Mesenchymal stem cell (in vitro differentiated cells and primary cell): ENCODE measurements at regions not wholly inside any gene's neighbourhood (a gene's known extent, or its start where the extent isn't known, plus 50 kb on each side); places are given as distances from the start of the nearest gene placed in this dataset.

Experiments used
- DNase-seq: peaks from one replicate; pipeline ENCODE4 v3.0.0-alpha.2; 2013
- H2AFZ ChIP-seq: one replicate; pipeline ENCODE4 v1.6.1; 2013; ENCODE audit warnings: low read depth, mild to moderate bottlenecking, control low read depth, inconsistent platforms, low read length, moderate library complexity
- H2AK5ac ChIP-seq: 2 replicates; pipeline ENCODE4 v1.6.1; 2013; ENCODE audit warnings: low read length, moderate library complexity, mild to moderate bottlenecking, inconsistent platforms; ENCODE audit not compliant: severe bottlenecking
- H2BK120ac ChIP-seq: one replicate; pipeline ENCODE4 v1.6.1; 2013; ENCODE audit warnings: low read depth, mild to moderate bottlenecking, inconsistent platforms, low read length, moderate library complexity
- H2BK12ac ChIP-seq, 2 experiments: one replicate each; pipeline ENCODE4 v1.6.1; 2013; ENCODE audit warnings: inconsistent platforms in 2 of 2, low read length in 2 of 2, mild to moderate bottlenecking in 2 of 2, moderate library complexity in 2 of 2, control low read depth in 1 of 2
- H2BK15ac ChIP-seq: one replicate; pipeline ENCODE4 v1.6.1; 2013; ENCODE audit warnings: mild to moderate bottlenecking, low read depth, inconsistent platforms; ENCODE audit not compliant: poor library complexity, severe bottlenecking
- H2BK5ac ChIP-seq: 2 replicates; pipeline ENCODE4 v1.6.1; 2013; ENCODE audit warnings: low read depth, mild to moderate bottlenecking, low read length, control low read depth, inconsistent platforms; ENCODE audit not compliant: poor library complexity, severe bottlenecking
- H3K14ac ChIP-seq, 2 experiments: one replicate each; pipeline ENCODE4 v1.6.1; 2013; ENCODE audit warnings: inconsistent platforms in 2 of 2, low read length in 2 of 2, control low read depth in 1 of 2, mild to moderate bottlenecking in 1 of 2, moderate library complexity in 1 of 2
- H3K18ac ChIP-seq, 2 experiments: one replicate each; pipeline ENCODE4 v1.6.1; 2013; ENCODE audit warnings: inconsistent platforms in 2 of 2, low read length in 2 of 2, control low read depth in 1 of 2, low read depth in 1 of 2, mild to moderate bottlenecking in 1 of 2
- H3K23ac ChIP-seq, 2 experiments: one replicate each; pipeline ENCODE4 v1.6.1; 2013; ENCODE audit warnings: inconsistent platforms in 2 of 2, low read length in 2 of 2, mild to moderate bottlenecking in 2 of 2, moderate library complexity in 2 of 2, control low read depth in 1 of 2
- H3K27ac ChIP-seq: 2 replicates; pipeline ENCODE4 v1.5.1; 2013; ENCODE audit warnings: mild to moderate bottlenecking, moderate library complexity, low read length, control low read depth, inconsistent platforms; ENCODE audit not compliant: poor library complexity, severe bottlenecking
- H3K27me3 ChIP-seq, 2 experiments: 2 replicates each; pipeline versions ENCODE4 v1.6.1 to v1.7.0; 2013; ENCODE audit warnings: low read length in 2 of 2, mild to moderate bottlenecking in 2 of 2, moderate library complexity in 2 of 2, control low read depth in 1 of 2, inconsistent platforms in 1 of 2; ENCODE audit not compliant: control insufficient read depth in 1 of 2, insufficient read depth in 1 of 2
- H3K36me3 ChIP-seq, 2 experiments: 2 replicates each; pipeline versions ENCODE4 v1.6.1 to v1.7.0; 2013; ENCODE audit warnings: low read length in 2 of 2, control low read depth in 1 of 2, inconsistent platforms in 1 of 2, low read depth in 1 of 2, mild to moderate bottlenecking in 1 of 2; ENCODE audit not compliant: insufficient read depth in 2 of 2, control insufficient read depth in 1 of 2
- H3K4ac ChIP-seq, 2 experiments: one replicate each; pipeline ENCODE4 v1.6.1; 2013; ENCODE audit warnings: inconsistent platforms in 2 of 2, low read length in 2 of 2, mild to moderate bottlenecking in 2 of 2, moderate library complexity in 2 of 2, control low read depth in 1 of 2, low read depth in 1 of 2
- H3K4me1 ChIP-seq: 2 replicates; pipeline ENCODE4 v1.6.1; 2013; ENCODE audit warnings: low read depth, low read length, control low read depth; ENCODE audit not compliant: control insufficient read depth, insufficient read depth
- H3K4me2 ChIP-seq: 2 replicates; pipeline ENCODE4 v1.6.1; 2013; ENCODE audit warnings: low read length, mild to moderate bottlenecking, inconsistent platforms; ENCODE audit not compliant: poor library complexity, severe bottlenecking
- H3K4me3 ChIP-seq, 2 experiments: 2 replicates each; pipeline versions ENCODE4 v1.5.1 to v1.7.0; 2013; ENCODE audit warnings: low read length in 2 of 2, mild to moderate bottlenecking in 2 of 2, control low read depth in 1 of 2, low read depth in 1 of 2; ENCODE audit not compliant: insufficient read depth in 1 of 2
- H3K79me1 ChIP-seq: replicated peaks from 2 replicates; pipeline ENCODE4 v1.6.1; 2013; ENCODE audit warnings: mild to moderate bottlenecking, control low read depth, low read length, inconsistent platforms; ENCODE audit not compliant: poor library complexity, severe bottlenecking
- H3K9ac ChIP-seq: 2 replicates; pipeline ENCODE4 v1.7.0; 2013; ENCODE audit warnings: mild to moderate bottlenecking, low read length, moderate library complexity
- H3K9me3 ChIP-seq: 2 replicates; pipeline ENCODE4 v1.7.0; 2013; ENCODE audit warnings: mild to moderate bottlenecking, low read length; ENCODE audit not compliant: control insufficient read depth
- H4K8ac ChIP-seq: one replicate; pipeline ENCODE4 v1.6.1; 2013; ENCODE audit warnings: inconsistent platforms, mild to moderate bottlenecking, low read length, moderate library complexity
- H4K91ac ChIP-seq: one replicate; pipeline ENCODE4 v1.6.1; 2013; ENCODE audit warnings: mild to moderate bottlenecking, low read length, inconsistent platforms
- whole genome bisulfite sequencing: methylation state at CpG from one replicate; pipeline ENCODE4 v1.1.7; 2013; ENCODE audit warnings: mixed read lengths; 5-methylcytosine and 5-hydroxymethylcytosine counted together

GRCh38 chr5:18652404-18653215 is 1018.4 kb downstream of the TAF11L14 start:
- Histone ChIP-seq H2BK12ac (no peak overlapping the region), H2BK120ac (no peak overlapping the region), H3K23ac (no peak overlapping the region), H3K14ac (no peak overlapping the region), H3K27ac (no peak overlapping the region), H3K36me3 (no peaks in the 10 kb centered on the region), H4K91ac (no peak overlapping the region), H3K18ac (no peak overlapping the region), H3K79me1 (no peaks in the 10 kb centered on the region), H3K4ac (no peak overlapping the region), H3K4me3 (no peak overlapping the region), H3K9me3 (peaks cover 19% of the 10 kb centered on the region), H2BK5ac (no peak overlapping the region), H2AFZ (no peak overlapping the region), H2AK5ac (no peak overlapping the region), H3K4me2 (no peak overlapping the region), H4K8ac (no peak overlapping the region), H2BK15ac (no peak overlapping the region), H3K9ac (no peak overlapping the region), H3K4me1 (no peaks in the 10 kb centered on the region), H3K27me3 (no peaks in the 10 kb centered on the region)
- WGBS: 74% methylated on average over 2 of the region's 2 CpGs
- DNase-seq: no peak

GRCh38 chr5:18653216-18653752 is 1019.0 kb downstream of the TAF11L14 start:
- H3K4ac ChIP-seq: no peak overlapping the region
- no peak overlapping the region for H2AK5ac ChIP-seq
- no peaks in the 10 kb centered on the region for H3K27me3 ChIP-seq
- no peak overlapping the region for H3K4me3 ChIP-seq
- no peak overlapping the region for H3K14ac ChIP-seq
- H4K91ac ChIP-seq: no peak overlapping the region
- H2BK15ac ChIP-seq: no peak overlapping the region
- H2BK5ac ChIP-seq: no peak overlapping the region
- peaks cover 18% of the 10 kb centered on the region for H3K9me3 ChIP-seq
- no peak overlapping the region for H4K8ac ChIP-seq
- H3K27ac ChIP-seq: no peak overlapping the region
- H3K9ac ChIP-seq: no peak overlapping the region
- H2BK12ac ChIP-seq: no peak overlapping the region
- no peak overlapping the region for H3K18ac ChIP-seq
- WGBS: no CpG with 5 or more reads among the region's 1 CpG
- H3K4me2 ChIP-seq: no peak overlapping the region
- H2BK120ac ChIP-seq: no peak overlapping the region
- no peaks in the 10 kb centered on the region for H3K4me1 ChIP-seq
- DNase-seq: no peak
- no peak overlapping the region for H3K23ac ChIP-seq
- H2AFZ ChIP-seq: no peak overlapping the region
- H3K36me3 ChIP-seq: no peaks in the 10 kb centered on the region
- H3K79me1 ChIP-seq: no peaks in the 10 kb centered on the region

GRCh38 chr5:18660511-18660910 is 1026.3 kb downstream of the TAF11L14 start:
- no peaks in the 10 kb centered on the region for H3K36me3 ChIP-seq
- no peak overlapping the region for H3K27ac ChIP-seq
- H3K9ac ChIP-seq: no peak overlapping the region
- no peaks in the 10 kb centered on the region for H3K79me1 ChIP-seq
- H3K4me1 ChIP-seq: no peaks in the 10 kb centered on the region
- no peak overlapping the region for H3K4ac ChIP-seq
- no peak overlapping the region for H2BK12ac ChIP-seq
- H2BK5ac ChIP-seq: no peak overlapping the region
- H3K4me3 ChIP-seq: no peak overlapping the region
- no peak overlapping the region for H3K18ac ChIP-seq
- DNase-seq: no peak
- no peaks in the 10 kb centered on the region for H3K9me3 ChIP-seq
- H3K23ac ChIP-seq: no peak overlapping the region
- no peak overlapping the region for H4K8ac ChIP-seq
- no peak overlapping the region for H2AFZ ChIP-seq
- H3K4me2 ChIP-seq: no peak overlapping the region
- H2BK15ac ChIP-seq: no peak overlapping the region
- H2BK120ac ChIP-seq: no peak overlapping the region
- H2AK5ac ChIP-seq: no peak overlapping the region
- H3K27me3 ChIP-seq: no peaks in the 10 kb centered on the region
- H4K91ac ChIP-seq: no peak overlapping the region
- no peak overlapping the region for H3K14ac ChIP-seq

GRCh38 chr5:18662231-18662630 is 1028.0 kb downstream of the TAF11L14 start:
- H3K4me1 ChIP-seq: no peaks in the 10 kb centered on the region
- H2AFZ ChIP-seq: no peak overlapping the region
- H3K4me2 ChIP-seq: no peak overlapping the region
- no peak overlapping the region for H3K9ac ChIP-seq
- no peak overlapping the region for H3K18ac ChIP-seq
- H2BK12ac ChIP-seq: no peak overlapping the region
- H3K27ac ChIP-seq: no peak overlapping the region
- H3K27me3 ChIP-seq: no peaks in the 10 kb centered on the region
- no peak overlapping the region for H2BK15ac ChIP-seq
- no peak overlapping the region for H3K4me3 ChIP-seq
- H4K91ac ChIP-seq: no peak overlapping the region
- H2BK120ac ChIP-seq: no peak overlapping the region
- no peaks in the 10 kb centered on the region for H3K36me3 ChIP-seq
- no peaks in the 10 kb centered on the region for H3K9me3 ChIP-seq
- no peak overlapping the region for H2AK5ac ChIP-seq
- DNase-seq: no peak
- H3K23ac ChIP-seq: no peak overlapping the region
- WGBS: 96% methylated on average over 2 of the region's 2 CpGs
- no peak overlapping the region for H3K4ac ChIP-seq
- no peak overlapping the region for H2BK5ac ChIP-seq
- no peak overlapping the region for H3K14ac ChIP-seq
- no peak overlapping the region for H4K8ac ChIP-seq
- H3K79me1 ChIP-seq: no peaks in the 10 kb centered on the region
